ENCODE measurements at regions not wholly inside any gene's neighbourhood (a gene's known extent, or its start where the extent isn't known, plus 50 kb on each side); places are given as distances from the start of the nearest gene placed in this dataset.

DNA sequence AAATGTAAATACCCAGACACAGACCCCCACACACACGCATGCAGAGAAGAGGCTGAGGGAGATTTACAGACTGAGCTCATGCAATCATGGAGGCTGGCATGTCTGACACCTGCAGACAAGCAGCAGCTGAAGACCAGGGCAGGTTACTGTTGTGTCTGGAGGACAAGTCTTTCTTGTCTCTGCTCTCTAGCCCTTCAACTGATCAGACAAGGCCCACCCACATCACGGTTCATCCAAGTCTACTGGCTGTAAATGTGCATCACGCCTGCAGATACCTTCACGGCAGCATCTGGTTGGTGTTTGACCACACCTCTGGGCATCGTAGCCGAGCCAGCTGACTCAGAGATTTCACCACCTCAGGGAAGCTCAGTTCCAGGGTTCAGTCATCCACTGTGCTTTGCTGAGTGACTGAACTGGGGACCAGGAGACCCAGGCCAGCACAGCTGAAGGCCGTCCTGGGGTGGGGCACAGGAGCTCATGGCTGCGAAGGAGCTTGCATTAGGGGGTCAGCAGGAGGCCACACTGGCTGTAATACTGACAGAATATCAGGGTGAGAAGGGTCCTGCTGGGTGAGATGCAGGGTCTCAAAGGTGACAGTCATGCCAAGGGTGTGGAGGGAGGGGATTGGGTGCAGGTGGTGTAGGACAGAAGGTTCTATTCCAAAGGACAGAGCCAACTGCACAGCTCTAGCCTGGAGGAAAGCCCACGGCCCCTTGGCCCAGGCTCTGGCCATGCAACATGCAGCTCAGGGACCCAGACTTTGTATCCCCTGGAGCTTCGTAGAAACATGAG lies 304.9 kb downstream of the BRD1 start:
- TF ChIP-seq, protein P1, sequence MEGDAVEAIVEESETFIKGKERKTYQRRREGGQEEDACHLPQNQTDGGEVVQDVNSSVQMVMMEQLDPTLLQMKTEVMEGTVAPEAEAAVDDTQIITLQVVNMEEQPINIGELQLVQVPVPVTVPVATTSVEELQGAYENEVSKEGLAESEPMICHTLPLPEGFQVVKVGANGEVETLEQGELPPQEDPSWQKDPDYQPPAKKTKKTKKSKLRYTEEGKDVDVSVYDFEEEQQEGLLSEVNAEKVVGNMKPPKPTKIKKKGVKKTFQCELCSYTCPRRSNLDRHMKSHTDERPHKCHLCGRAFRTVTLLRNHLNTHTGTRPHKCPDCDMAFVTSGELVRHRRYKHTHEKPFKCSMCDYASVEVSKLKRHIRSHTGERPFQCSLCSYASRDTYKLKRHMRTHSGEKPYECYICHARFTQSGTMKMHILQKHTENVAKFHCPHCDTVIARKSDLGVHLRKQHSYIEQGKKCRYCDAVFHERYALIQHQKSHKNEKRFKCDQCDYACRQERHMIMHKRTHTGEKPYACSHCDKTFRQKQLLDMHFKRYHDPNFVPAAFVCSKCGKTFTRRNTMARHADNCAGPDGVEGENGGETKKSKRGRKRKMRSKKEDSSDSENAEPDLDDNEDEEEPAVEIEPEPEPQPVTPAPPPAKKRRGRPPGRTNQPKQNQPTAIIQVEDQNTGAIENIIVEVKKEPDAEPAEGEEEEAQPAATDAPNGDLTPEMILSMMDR (IDR thresholded peaks at IDR 0.05; ENCODE audit: insufficient read depth, low read depth, low read length, missing control alignments): no peak
- no peak for DNase-seq (ENCODE audit: low read depth)
- H3K4me3 ChIP-seq (ENCODE audit: low read length): no peak overlapping the region

DNA sequence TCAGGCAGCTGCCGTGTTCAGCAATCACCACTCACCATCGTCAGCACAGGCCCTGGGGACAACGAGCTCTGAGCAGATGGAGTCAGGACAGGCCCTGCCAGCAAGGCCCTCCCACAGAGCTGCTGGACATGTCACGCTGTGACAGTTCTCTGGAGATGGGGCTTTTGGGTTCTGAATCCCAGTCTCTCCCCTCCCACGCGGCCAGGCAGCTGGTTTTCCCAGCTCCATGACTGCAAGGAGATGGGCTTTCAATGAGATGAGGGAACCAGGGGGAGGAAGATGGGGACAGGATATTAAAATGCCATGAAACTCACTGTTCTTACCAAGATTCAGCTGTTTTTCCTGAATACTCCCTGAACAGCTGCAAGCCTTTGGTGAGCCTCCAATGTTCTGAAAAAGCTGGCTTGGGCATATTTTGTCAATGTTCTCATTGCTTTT lies 305.9 kb downstream of the BRD1 start:
- H3K4me3 ChIP-seq (ENCODE audit: low read length): no peak overlapping the region
- TF ChIP-seq, protein P1 (IDR thresholded peaks at IDR 0.05; ENCODE audit: insufficient read depth, low read depth, low read length, missing control alignments): no peak
- DNase-seq (ENCODE audit: low read depth): no peak

DNA sequence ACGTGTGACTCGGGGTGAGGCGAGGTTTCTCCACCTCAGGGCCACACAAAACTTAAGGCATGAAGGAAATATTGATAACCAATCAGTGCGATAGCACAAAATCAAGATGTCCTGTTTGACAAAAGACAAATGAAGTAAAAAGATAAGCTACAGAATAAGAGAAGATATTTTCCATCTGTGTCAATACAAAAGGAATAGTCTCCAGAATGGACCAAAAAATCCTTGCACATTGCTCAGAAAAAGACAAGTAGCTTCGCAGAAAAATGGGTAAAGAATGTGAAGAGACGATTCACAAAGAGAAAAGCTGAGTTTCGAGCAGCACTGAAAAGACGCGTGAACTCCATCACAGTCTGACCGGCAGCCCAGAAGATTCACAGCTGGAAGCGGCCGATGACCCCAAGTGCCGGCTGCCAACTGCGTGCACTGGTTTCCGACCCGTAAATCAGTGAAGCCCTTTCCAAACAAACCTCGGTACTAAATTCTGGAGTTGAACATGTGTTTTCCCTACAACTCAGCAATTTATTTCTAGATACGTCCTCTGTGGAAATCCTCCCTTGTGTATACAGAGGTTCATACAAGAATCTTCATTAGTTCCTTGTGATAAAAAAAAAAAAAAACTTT lies 308.4 kb downstream of the BRD1 start:
- H3K4me3 ChIP-seq (ENCODE audit: low read length): no peak overlapping the region
- TF ChIP-seq, protein P1 (IDR thresholded peaks at IDR 0.05; ENCODE audit: insufficient read depth, low read depth, low read length, missing control alignments): no peak
- DNase-seq (ENCODE audit: low read depth): no peak

DNA sequence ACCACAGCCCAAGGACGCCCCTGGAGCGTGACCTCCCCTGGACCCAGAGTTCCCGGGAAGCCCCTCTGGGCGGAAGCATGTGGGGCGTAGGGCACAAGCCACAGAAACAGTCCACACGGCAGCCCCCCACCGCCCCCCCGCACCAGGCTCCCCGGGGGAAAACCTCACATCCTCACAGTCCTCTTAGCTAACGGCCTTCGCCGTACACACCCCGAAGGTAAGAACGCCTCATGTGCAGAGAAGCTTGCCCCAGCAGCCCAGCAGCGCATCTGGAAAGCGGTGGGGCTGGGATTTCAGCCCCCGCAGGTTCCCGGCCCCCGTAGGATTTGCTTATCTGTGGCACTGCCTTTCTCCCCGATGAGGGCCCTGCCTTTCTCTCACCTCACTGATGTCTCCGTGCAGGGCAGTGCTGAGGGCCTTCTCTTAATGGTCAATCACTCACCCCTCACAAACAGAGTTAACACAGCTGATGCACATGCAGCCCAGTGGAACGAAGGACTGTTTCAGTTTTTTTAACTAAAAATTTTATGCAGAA lies 309.2 kb downstream of the BRD1 start:
- H3K4me3 ChIP-seq (ENCODE audit: low read length): no peak overlapping the region
- no peak for DNase-seq (ENCODE audit: low read depth)
- TF ChIP-seq, protein P1 (IDR thresholded peaks at IDR 0.05; ENCODE audit: insufficient read depth, low read depth, low read length, missing control alignments): no peak

DNA sequence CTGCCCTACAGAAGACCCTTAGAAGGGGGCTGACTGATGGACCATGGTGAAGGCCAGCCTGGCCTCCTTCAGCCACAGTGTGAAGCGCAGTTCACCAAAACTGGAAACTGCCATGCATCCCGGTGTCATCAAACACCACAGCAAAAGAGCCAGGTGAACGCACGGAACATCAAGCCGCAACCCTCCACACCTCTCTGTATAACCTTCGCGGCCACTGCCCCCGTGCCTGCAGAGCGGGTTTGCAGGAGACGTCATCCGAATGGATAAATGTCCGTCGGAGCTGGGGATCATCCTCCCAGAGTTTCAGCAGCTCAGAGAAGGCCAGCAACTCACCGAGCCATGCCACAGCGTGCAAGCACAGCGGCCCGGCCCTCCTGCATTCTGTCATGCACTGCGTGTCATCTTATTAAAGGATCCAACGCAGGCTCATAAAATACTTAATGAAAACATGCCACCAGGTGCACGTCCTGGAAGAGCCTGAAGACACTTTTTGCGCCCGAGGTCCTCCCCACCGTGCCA lies 309.9 kb downstream of the BRD1 start:
- TF ChIP-seq, protein P1 (IDR thresholded peaks at IDR 0.05; ENCODE audit: insufficient read depth, low read depth, low read length, missing control alignments): no peak
- no peak for DNase-seq (ENCODE audit: low read depth)
- no peak overlapping the region for H3K4me3 ChIP-seq (ENCODE audit: low read length)

DNA sequence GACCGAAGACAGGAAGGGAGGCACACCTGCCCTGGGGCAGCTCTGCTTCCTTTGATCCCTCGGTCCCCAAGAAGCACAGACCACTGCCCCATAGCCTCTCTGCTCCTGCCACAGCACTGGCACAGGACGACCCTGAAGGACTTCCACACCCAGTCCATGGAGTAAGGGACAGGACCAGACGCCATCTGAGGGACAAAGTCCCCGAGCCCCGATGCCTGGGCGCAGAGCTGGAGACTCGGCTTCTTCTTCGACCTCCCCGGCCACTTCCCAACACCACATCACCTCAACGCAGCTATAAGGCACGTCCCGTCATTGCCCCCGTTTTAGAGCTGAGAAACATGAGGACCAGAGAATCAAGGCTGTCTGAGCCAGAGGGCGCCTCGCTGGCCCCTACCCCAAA lies 310.5 kb downstream of the BRD1 start:
- DNase-seq (ENCODE audit: low read depth): no peak
- TF ChIP-seq, protein P1 (IDR thresholded peaks at IDR 0.05; ENCODE audit: insufficient read depth, low read depth, low read length, missing control alignments): no peak
- H3K4me3 ChIP-seq (ENCODE audit: low read length): no peak overlapping the region

Data from epithelial cell of esophagus (primary cell).